HepG2 (cell line): ENCODE measurements at regions not wholly inside any gene's neighbourhood (a gene's known extent, or its start where the extent isn't known, plus 50 kb on each side); places are given as distances from the start of the nearest gene placed in this dataset.

Experiments
- ATAC-seq: fragments of 200-7000 bp; cut with Tn5 transposase; 3 replicates; pipeline ENCODE4 v1.9.1; 2020; ENCODE audit warnings: mild to moderate bottlenecking, moderate library complexity
- BruUV-seq: library from RNA; stranded (reverse); fragments of 400-500 nt; replicated peaks from 2 replicates; lab custom pipeline; 2021; lab: Mats Ljungman, UMichigan
- CTCF ChIA-PET: fragments of 300-600 bp; formaldehyde crosslinking; extraction: SDS; loops from one replicate; lab custom pipeline; 2021; ENCODE audit warnings: low total read pairs, inconsistent platforms, low intra/inter-chr PET ratio; lab: Yijun Ruan, JAX
- POLR2A ChIA-PET: fragments of 350-600 bp; sonication (Branson Sonifier 250); formaldehyde crosslinking; loops from one replicate; lab custom pipeline; 2020; ENCODE audit warnings: antibody characterized with exemption, inconsistent platforms; lab: Yijun Ruan, JAX
- DNase-seq: peaks from one replicate; pipeline ENCODE4 v3.0.0-alpha.2; 2015; ENCODE audit warnings: low spot score
- FAIRE-seq: peaks from 3 replicates; lab custom pipeline; 2011; peaks lifted over from hg19 to GRCh38; lab: Jason Lieb, UNC
- H2AFZ ChIP-seq: one replicate; pipeline ENCODE4 v1.6.1; 2011; ENCODE audit warnings: low read length, inconsistent platforms
- H3K27ac ChIP-seq: fragments of 300-600 bp; 3 replicates; pipeline ENCODE4 v1.8.0; 2011; ENCODE audit warnings: mixed run types, mild to moderate bottlenecking, mixed read lengths, low read length, inconsistent platforms; ENCODE audit not compliant: insufficient read depth; ENCODE audit errors: extremely low read length
- H3K27me3 ChIP-seq, 2 experiments: fragments of 200-600 bp in 1 of 2; 2 replicates in 1 of 2; 3 replicates in 1 of 2; pipeline versions ENCODE4 v1.6.0 to v1.8.0; 2011; ENCODE audit warnings: low read length in 2 of 2, mild to moderate bottlenecking in 2 of 2, moderate library complexity in 2 of 2, inconsistent platforms in 1 of 2; ENCODE audit not compliant: insufficient read depth in 2 of 2, control insufficient read depth in 1 of 2
- H3K36me3 ChIP-seq, 2 experiments: fragments of 200-600 bp in 1 of 2; replicated peaks in 1 of 2; 2 replicates in 1 of 2; 3 replicates in 1 of 2; pipeline versions ENCODE4 v1.5.1 to v1.8.0; 2011; ENCODE audit warnings: low read length in 2 of 2, inconsistent platforms in 1 of 2; ENCODE audit not compliant: insufficient read depth in 2 of 2, control insufficient read depth in 1 of 2
- H3K4me1 ChIP-seq: 2 replicates; pipeline ENCODE4 v1.5.1; 2012; ENCODE audit warnings: low read length, inconsistent platforms; ENCODE audit not compliant: insufficient read depth
- H3K4me2 ChIP-seq: 2 replicates; pipeline ENCODE4 v1.6.0; 2011; ENCODE audit warnings: low read depth, low read length, inconsistent platforms
- H3K4me3 ChIP-seq, 3 experiments: fragments of 200-600 bp in 1 of 3; sonication (generic), shearing (Covaris generic) in 1 of 3; replicated peaks in 1 of 3; 2 replicates each; pipeline ENCODE4 v1.5.1; 2011 to 2016; ENCODE audit warnings: low read length in 3 of 3, inconsistent platforms in 2 of 3, low read depth in 2 of 3, mild to moderate bottlenecking in 2 of 3, control low read depth in 1 of 3, mixed read lengths in 1 of 3; ENCODE audit not compliant: insufficient read depth in 1 of 3
- H3K79me2 ChIP-seq: one replicate; pipeline ENCODE4 v1.6.1; 2011; ENCODE audit warnings: low read length, inconsistent platforms; ENCODE audit not compliant: insufficient read depth
- H3K9ac ChIP-seq: 2 replicates; pipeline ENCODE4 v1.6.0; 2011; ENCODE audit warnings: mild to moderate bottlenecking, low read depth, low read length, inconsistent platforms; ENCODE audit not compliant: insufficient read depth
- H3K9me3 ChIP-seq: 2 replicates; pipeline ENCODE4 v1.5.1; 2012; ENCODE audit warnings: mild to moderate bottlenecking, low read length
- H4K20me1 ChIP-seq: 2 replicates; pipeline ENCODE4 v1.6.0; 2011; ENCODE audit warnings: inconsistent platforms, mild to moderate bottlenecking, low read length, moderate library complexity; ENCODE audit not compliant: insufficient read depth
- FOXK2 ChIP-seq: fragments of 450-650 bp; IDR thresholded peaks from 2 replicates; pipeline ENCODE4 v1.6.1; 2016
- GFI1 ChIP-seq: sonication (generic); formaldehyde crosslinking; IDR thresholded peaks from 2 replicates; pipeline ENCODE4 v1.5.0; 2020; ENCODE audit warnings: missing genetic modification reagents, mild to moderate bottlenecking, borderline replicate concordance
- HMGA1 ChIP-seq: sonication (generic); formaldehyde crosslinking; conservative IDR thresholded peaks from 2 replicates; pipeline ENCODE4 v1.4.0; 2020; ENCODE audit warnings: missing genetic modification reagents
- PITX1 ChIP-seq: sonication (generic); formaldehyde crosslinking; IDR thresholded peaks from 2 replicates; pipeline ENCODE4 v1.5.1; 2020; ENCODE audit warnings: mild to moderate bottlenecking, missing genetic modification reagents
- RARG ChIP-seq: sonication (generic); formaldehyde crosslinking; IDR thresholded peaks from 2 replicates; pipeline ENCODE4 v1.4.0; 2020; ENCODE audit warnings: low read depth, mild to moderate bottlenecking, missing genetic modification reagents
- TEAD2 ChIP-seq: sonication (generic); formaldehyde crosslinking; IDR thresholded peaks from 2 replicates; pipeline ENCODE4 v1.9.0; 2021; ENCODE audit warnings: missing genetic modification reagents
- ZFP37 ChIP-seq: sonication (generic); formaldehyde crosslinking; IDR thresholded peaks from 2 replicates; pipeline ENCODE4 v1.4.0; 2020; ENCODE audit warnings: missing genetic modification reagents, borderline replicate concordance
- ZMYM2 ChIP-seq: sonication (generic); formaldehyde crosslinking; IDR thresholded peaks from 2 replicates; pipeline ENCODE4 v1.8.0; 2022; ENCODE audit warnings: mild to moderate bottlenecking, missing genetic modification reagents
- ZNF510 ChIP-seq: sonication (generic); formaldehyde crosslinking; IDR thresholded peaks from 2 replicates; pipeline ENCODE4 v1.4.0; 2020; ENCODE audit warnings: low read depth, mild to moderate bottlenecking, missing genetic modification reagents
- ZNF513 ChIP-seq: sonication (generic); formaldehyde crosslinking; conservative IDR thresholded peaks from 2 replicates; pipeline ENCODE4 v1.5.0; 2020; ENCODE audit warnings: missing genetic modification reagents
- ZNF678 ChIP-seq: sonication (generic); formaldehyde crosslinking; IDR thresholded peaks from 2 replicates; pipeline ENCODE4 v1.4.0; 2020; ENCODE audit warnings: mild to moderate bottlenecking, missing genetic modification reagents
- ZSCAN31 ChIP-seq: sonication (generic); formaldehyde crosslinking; IDR thresholded peaks from 2 replicates; pipeline ENCODE4 v1.5.0; 2020; ENCODE audit warnings: low read depth, mild to moderate bottlenecking, missing genetic modification reagents
- WGBS: methylation state at CpG from one replicate; pipeline ENCODE4 v1.1.6; 2017; ENCODE audit warnings: low lambda C conversion rate; 5-methylcytosine and 5-hydroxymethylcytosine counted together
- in situ Hi-C: cut with HindIII; loops from 2 replicates; pipeline ENCODE4 v1.10.0; 2017; ENCODE audit warnings: low pct_unique_long_range_greater_than_20kb; ENCODE audit not compliant: extremely low pct_ligation_motif_present
- intact Hi-C: fragments of 100-400 bp; cut with micrococcal nuclease; formaldehyde crosslinking; loops from one replicate; pipeline ENCODE4 v1.10.0; 2022; ENCODE audit not compliant: unreplicated experiment
- TF ChIP-seq, protein P1 (sequence below): IDR thresholded peaks from 2 replicates; pipeline ENCODE4 v1.6.1; 2016; ENCODE audit warnings: missing compliant biosample characterization, missing genetic modification reagents, borderline replicate concordance

DNA sequence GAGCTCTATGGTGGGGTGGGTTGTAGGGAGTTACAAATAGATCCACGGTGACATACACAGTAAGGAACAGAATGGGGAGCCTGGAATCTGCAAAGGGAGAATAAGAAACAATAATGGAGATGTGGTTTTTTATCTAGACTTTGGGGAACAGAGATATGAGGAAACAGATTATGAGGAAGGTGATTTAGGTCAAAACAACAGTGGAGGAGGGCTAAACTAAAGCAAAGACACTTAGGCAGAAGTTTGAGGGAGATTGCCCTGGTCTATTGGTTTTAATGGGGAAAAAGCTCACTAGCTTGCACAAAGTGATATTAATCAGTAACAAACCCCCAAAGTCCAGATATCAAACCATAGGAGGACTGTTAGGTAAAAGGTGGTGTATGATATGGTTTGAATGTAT, 144.5 kb upstream of the DYRK2 start:
- H4K20me1 ChIP-seq = no peaks in the 10 kb centered on the region
- ATAC-seq (no peak), FAIRE-seq (no peak)
- no peaks in the 10 kb centered on the region for H3K36me3 ChIP-seq
- 0% methylated on average over 1 of the region's 1 CpG for WGBS
- no peak overlapping the region for H3K27ac ChIP-seq
- in situ Hi-C loops = no loop called here
- no peak overlapping the region for H3K4me3 ChIP-seq
- no peaks in the 10 kb centered on the region for H3K79me2 ChIP-seq
- H2AFZ ChIP-seq = no peak overlapping the region
- no peaks in the 10 kb centered on the region; a peak in 1 of 5 replicates for H3K27me3 ChIP-seq
- ChIA-PET CTCF (no interaction called here), POLR2A (no interaction called here)
- BruUV-seq = no TSS peak
- H3K9ac ChIP-seq = no peak overlapping the region
- TF ChIP-seq RARG (CRISPR knock-in tag) (no peak), ZNF513 (no peak), FOXK2 (no peak), HMGA1 (CRISPR knock-in tag) (no peak), ZNF678 (CRISPR knock-in tag) (no peak), PITX1 (CRISPR knock-in tag) (no peak), ZFP37 (CRISPR knock-in tag) (no peak), ZMYM2 (CRISPR knock-in tag) (no peak), ZNF510 (CRISPR knock-in tag) (no peak), ZSCAN31 (CRISPR knock-in tag) (no peak), GFI1 (CRISPR knock-in tag) (no peak), TEAD2 (CRISPR knock-in tag) (no peak)
- TF ChIP-seq, protein P1, sequence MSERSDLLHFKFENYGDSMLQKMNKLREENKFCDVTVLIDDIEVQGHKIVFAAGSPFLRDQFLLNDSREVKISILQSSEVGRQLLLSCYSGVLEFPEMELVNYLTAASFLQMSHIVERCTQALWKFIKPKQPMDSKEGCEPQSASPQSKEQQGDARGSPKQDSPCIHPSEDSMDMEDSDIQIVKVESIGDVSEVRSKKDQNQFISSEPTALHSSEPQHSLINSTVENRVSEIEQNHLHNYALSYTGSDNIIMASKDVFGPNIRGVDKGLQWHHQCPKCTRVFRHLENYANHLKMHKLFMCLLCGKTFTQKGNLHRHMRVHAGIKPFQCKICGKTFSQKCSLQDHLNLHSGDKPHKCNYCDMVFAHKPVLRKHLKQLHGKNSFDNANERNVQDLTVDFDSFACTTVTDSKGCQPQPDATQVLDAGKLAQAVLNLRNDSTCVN (CRISPR knock-in tag) = no peak
- TF ChIP-seq, all 625 proteins: peak for 0
- DNase-seq = no peak
- Histone ChIP-seq H3K4me1 (no peaks in the 10 kb centered on the region), H3K9me3 (no peaks in the 10 kb centered on the region), H3K4me2 (no peak overlapping the region)
- intact Hi-C loops = no loop called here
